ENCODE measurements at regions not wholly inside any gene's neighbourhood (a gene's known extent, or its start where the extent isn't known, plus 50 kb on each side); places are given as distances from the start of the nearest gene placed in this dataset.
A peak's percentile ranks its signal among the peaks of the same experiment; 100 is the strongest.
"Not testable (repeated sequence)": the region's sequence is repeated elsewhere in the genome, so short reads cannot be mapped to it uniquely, and the experiment has no call there.

- H3K4me3 ChIP-seq (ENCODE audit: low read depth, low read length); H3K27ac ChIP-seq (ENCODE audit: low read depth, low read length); CTCF ChIA-PET; POLR2A ChIA-PET; H3K27me3 ChIP-seq (ENCODE audit: control insufficient read depth, insufficient read depth, low read length); DNase-seq (ENCODE audit: low read depth, low spot score); H3K9me3 ChIP-seq (ENCODE audit: control insufficient read depth, insufficient read depth, low read length): not testable (repeated sequence)
Observed at GRCh38 chr2:90105142-90105541, 1413.7 kb downstream of the RPIA start.

GRCh38 chr2:90123409-90123808 is 1431.9 kb downstream of the RPIA start:
- H3K9me3 ChIP-seq (ENCODE audit: control insufficient read depth, insufficient read depth, low read length); H3K27ac ChIP-seq (ENCODE audit: low read depth, low read length); CTCF ChIA-PET; H3K4me3 ChIP-seq (ENCODE audit: low read depth, low read length); POLR2A ChIA-PET; DNase-seq (ENCODE audit: low read depth, low spot score); H3K27me3 ChIP-seq (ENCODE audit: control insufficient read depth, insufficient read depth, low read length): not testable (repeated sequence)

GRCh38 chr2:90139046-90139445 is 1447.6 kb downstream of the RPIA start:
- H3K9me3 ChIP-seq (ENCODE audit: control insufficient read depth, insufficient read depth, low read length); H3K27me3 ChIP-seq (ENCODE audit: control insufficient read depth, insufficient read depth, low read length); POLR2A ChIA-PET; H3K27ac ChIP-seq (ENCODE audit: low read depth, low read length); DNase-seq (ENCODE audit: low read depth, low spot score); CTCF ChIA-PET; H3K4me3 ChIP-seq (ENCODE audit: low read depth, low read length): not testable (repeated sequence)

GRCh38 chr2:90141558-90141957 is 1450.1 kb downstream of the RPIA start:
- H3K4me3 ChIP-seq (ENCODE audit: low read depth, low read length); H3K9me3 ChIP-seq (ENCODE audit: control insufficient read depth, insufficient read depth, low read length); H3K27ac ChIP-seq (ENCODE audit: low read depth, low read length); H3K27me3 ChIP-seq (ENCODE audit: control insufficient read depth, insufficient read depth, low read length); CTCF ChIA-PET; DNase-seq (ENCODE audit: low read depth, low spot score); POLR2A ChIA-PET: not testable (repeated sequence)

- H3K27me3 ChIP-seq (ENCODE audit: control insufficient read depth, insufficient read depth, low read length); H3K4me3 ChIP-seq (ENCODE audit: low read depth, low read length); POLR2A ChIA-PET; H3K9me3 ChIP-seq (ENCODE audit: control insufficient read depth, insufficient read depth, low read length); DNase-seq (ENCODE audit: low read depth, low spot score); CTCF ChIA-PET; H3K27ac ChIP-seq (ENCODE audit: low read depth, low read length): not testable (repeated sequence)
- TF ChIP-seq CTCF (IDR thresholded peaks at IDR 0.05; ENCODE audit: low read depth, low read length) = peak; percentile 20; the same call in 1 of the 2 replicates
Observed at GRCh38 chr2:90151805-90152204, 1460.3 kb downstream of the RPIA start.

GRCh38 chr2:90170978-90171377 is 1479.5 kb downstream of the RPIA start:
- POLR2A ChIA-PET; H3K27ac ChIP-seq (ENCODE audit: low read depth, low read length); CTCF ChIA-PET; H3K27me3 ChIP-seq (ENCODE audit: control insufficient read depth, insufficient read depth, low read length); H3K4me3 ChIP-seq (ENCODE audit: low read depth, low read length); H3K9me3 ChIP-seq (ENCODE audit: control insufficient read depth, insufficient read depth, low read length); DNase-seq (ENCODE audit: low read depth, low spot score): not testable (repeated sequence)

- CTCF ChIA-PET; DNase-seq (ENCODE audit: low read depth, low spot score); H3K4me3 ChIP-seq (ENCODE audit: low read depth, low read length); POLR2A ChIA-PET; H3K27ac ChIP-seq (ENCODE audit: low read depth, low read length); H3K27me3 ChIP-seq (ENCODE audit: control insufficient read depth, insufficient read depth, low read length); H3K9me3 ChIP-seq (ENCODE audit: control insufficient read depth, insufficient read depth, low read length): not testable (repeated sequence)
Observed at GRCh38 chr2:90173081-90173480, 1481.6 kb downstream of the RPIA start.

- H3K27ac ChIP-seq (ENCODE audit: low read depth, low read length); H3K4me3 ChIP-seq (ENCODE audit: low read depth, low read length); H3K9me3 ChIP-seq (ENCODE audit: control insufficient read depth, insufficient read depth, low read length); CTCF ChIA-PET; DNase-seq (ENCODE audit: low read depth, low spot score); POLR2A ChIA-PET; H3K27me3 ChIP-seq (ENCODE audit: control insufficient read depth, insufficient read depth, low read length): not testable (repeated sequence)
Observed at GRCh38 chr2:90179591-90179990, 1488.1 kb downstream of the RPIA start.
